Panc1 (cell line): ENCODE measurements at regions not wholly inside any gene's neighbourhood (a gene's known extent, or its start where the extent isn't known, plus 50 kb on each side); places are given as distances from the start of the nearest gene placed in this dataset.

Source experiments
- ATAC-seq: fragments of 200-7000 bp; cut with Tn5 transposase; 2 replicates; pipeline ENCODE4 v1.9.1; 2020; ENCODE audit warnings: mild to moderate bottlenecking, moderate library complexity
- BruUV-seq: library from RNA; stranded (reverse); fragments of 400-500 nt; replicated peaks from 2 replicates; lab custom pipeline; 2021; lab: Mats Ljungman, UMichigan
- CTCF ChIA-PET: fragments of 300-600 bp; sonication (Branson Sonifier 250); formaldehyde crosslinking; loops from one replicate; lab custom pipeline; 2022; ENCODE audit warnings: antibody characterized with exemption; lab: Charles Lee
- POLR2A ChIA-PET: fragments of 300-600 bp; sonication (Branson Sonifier 250); formaldehyde crosslinking; loops from one replicate; lab custom pipeline; 2022; ENCODE audit warnings: antibody characterized with exemption; lab: Charles Lee
- DNase-seq: peaks from one replicate; pipeline ENCODE4 v3.0.0-alpha.2; 2010; ENCODE audit warnings: low read depth, low spot score
- H3K27ac ChIP-seq: 2 replicates; pipeline ENCODE4 v1.5.1; 2011; ENCODE audit warnings: mild to moderate bottlenecking, low read length, inconsistent platforms
- H3K27me3 ChIP-seq: fragments of 200-500 bp; sonication (Bioruptor generic); 2 replicates; pipeline ENCODE4 v1.6.0; 2014; ENCODE audit warnings: low read length, inconsistent platforms; ENCODE audit not compliant: control insufficient read depth, insufficient read depth
- H3K36me3 ChIP-seq: fragments of 200-500 bp; sonication (Bioruptor generic); 2 replicates; pipeline ENCODE4 v1.5.1; 2014; ENCODE audit warnings: inconsistent platforms, mild to moderate bottlenecking, low read length, moderate library complexity; ENCODE audit not compliant: control insufficient read depth, insufficient read depth
- H3K4me1 ChIP-seq: 2 replicates; pipeline ENCODE4 v1.5.1; 2011; ENCODE audit warnings: inconsistent platforms, mild to moderate bottlenecking, low read length, moderate library complexity; ENCODE audit not compliant: control insufficient read depth, insufficient read depth
- H3K4me3 ChIP-seq, 2 experiments: 2 replicates each; pipeline ENCODE4 v1.5.1; 2011 to 2012; ENCODE audit warnings: low read depth in 2 of 2, low read length in 2 of 2, mild to moderate bottlenecking in 2 of 2, inconsistent platforms in 1 of 2, moderate library complexity in 1 of 2
- H3K9me3 ChIP-seq: fragments of 200-500 bp; sonication (Bioruptor generic); 2 replicates; pipeline ENCODE4 v1.5.1; 2014; ENCODE audit warnings: low read depth, mild to moderate bottlenecking, inconsistent platforms, low read length, moderate library complexity; ENCODE audit not compliant: control insufficient read depth, insufficient read depth
- CTCF ChIP-seq: fragments of 450-650 bp; IDR thresholded peaks from 2 replicates; pipeline ENCODE4 v1.5.1; 2017; ENCODE audit warnings: mild to moderate bottlenecking
- POLR2AphosphoS5 ChIP-seq: IDR thresholded peaks from 2 replicates; pipeline ENCODE4 v1.6.1; 2012; ENCODE audit warnings: mild to moderate bottlenecking, low read depth, low read length, moderate library complexity
- REST ChIP-seq, 2 experiments: IDR thresholded peaks; 2 replicates each; pipeline ENCODE4 v1.6.1; 2011 to 2012; ENCODE audit warnings: low read depth in 2 of 2, control low read depth in 1 of 2, low read length in 1 of 2, mild to moderate bottlenecking in 1 of 2, moderate library complexity in 1 of 2; ENCODE audit not compliant: insufficient read depth in 1 of 2
- SIN3A ChIP-seq: IDR thresholded peaks from 2 replicates; pipeline ENCODE4 v1.6.1; 2012; ENCODE audit warnings: low read depth, mild to moderate bottlenecking, low read length, moderate library complexity, borderline replicate concordance; ENCODE audit not compliant: insufficient read depth
- TCF7L2 ChIP-seq: IDR thresholded peaks from 2 replicates; pipeline ENCODE4 v1.6.1; 2011; ENCODE audit warnings: mild to moderate bottlenecking, low read depth, low read length, inconsistent platforms
- in situ Hi-C: cut with HindIII; loops from 2 replicates; pipeline ENCODE4 v1.10.0; 2016; ENCODE audit warnings: low sequenced_read_pairs, low pct_unique_long_range_greater_than_20kb
- intact Hi-C: fragments of 100-400 bp; cut with micrococcal nuclease; formaldehyde crosslinking; loops from one replicate; pipeline ENCODE4 v1.10.0; 2022; ENCODE audit not compliant: unreplicated experiment

GRCh38 chr2:196538646-196539045 lies 100.9 kb upstream of the CCDC150 start:
- CTCF ChIA-PET: no interaction called here
- POLR2A ChIA-PET: no interaction called here

GRCh38 chr2:196544906-196545433 lies 94.5 kb upstream of the CCDC150 start:
- DNase-seq (no peak), ATAC-seq (no peak)
- H3K36me3 ChIP-seq: no peaks in the 10 kb centered on the region
- POLR2A ChIA-PET: no interaction called here
- no TSS peak for BruUV-seq
- TF ChIP-seq TCF7L2 (no peak), CTCF (no peak), SIN3A (no peak), POLR2AphosphoS5 (no peak), REST (IDR thresholded peaks at IDR 0.05; ENCODE audit: insufficient read depth in 1 of 2, low read depth in 2 of 2, low read length in 1 of 2) (no peak)
- H3K27me3 ChIP-seq: no peaks in the 10 kb centered on the region
- H3K4me1 ChIP-seq: no peaks in the 10 kb centered on the region
- H3K27ac ChIP-seq: no peak overlapping the region
- H3K4me3 ChIP-seq: no peak overlapping the region
- CTCF ChIA-PET: no interaction called here
- no peaks in the 10 kb centered on the region for H3K9me3 ChIP-seq
- in situ Hi-C loops: no loop called here
- intact Hi-C loops: no loop called here

More at GRCh38 chr2:196538646-196539045, 100.9 kb upstream of the CCDC150 start:
- H3K9me3 ChIP-seq: no peaks in the 10 kb centered on the region
- no peaks in the 10 kb centered on the region for H3K36me3 ChIP-seq
- TF ChIP-seq TCF7L2 (no peak), CTCF (no peak), SIN3A (no peak), REST (IDR thresholded peaks at IDR 0.05; ENCODE audit: insufficient read depth in 1 of 2, low read depth in 2 of 2, low read length in 1 of 2) (no peak), POLR2AphosphoS5 (no peak)
- H3K27ac ChIP-seq: no peak overlapping the region
- no peaks in the 10 kb centered on the region for H3K27me3 ChIP-seq
- no TSS peak for BruUV-seq
- in situ Hi-C loops: no loop called here
- no peak for ATAC-seq
- no peaks in the 10 kb centered on the region; the same call in 1 of the 2 replicates for H3K4me1 ChIP-seq
- intact Hi-C loops: no loop called here
- H3K4me3 ChIP-seq: no peak overlapping the region
- DNase-seq: no peak
